GM19043 (cell line): ENCODE measurements at regions not wholly inside any gene's neighbourhood (a gene's known extent, or its start where the extent isn't known, plus 50 kb on each side); places are given as distances from the start of the nearest gene placed in this dataset.

Source experiments
- ATAC-seq: cut with Tn5 transposase; IDR thresholded peaks from one replicate; pipeline ENCODE4 v1.9.1; 2021; ENCODE audit warnings: low read depth; ENCODE audit not compliant: unreplicated experiment

GRCh38 chr10:61110188-61110844 lies 166.3 kb upstream of the RHOBTB1 start:
- no peak for ATAC-seq

- ATAC-seq: no peak
Observed at GRCh38 chr10:61108915-61109314, 164.9 kb upstream of the RHOBTB1 start.

- ATAC-seq: no peak
Observed at GRCh38 chr10:61100887-61101286, 156.9 kb upstream of the RHOBTB1 start.

DNA sequence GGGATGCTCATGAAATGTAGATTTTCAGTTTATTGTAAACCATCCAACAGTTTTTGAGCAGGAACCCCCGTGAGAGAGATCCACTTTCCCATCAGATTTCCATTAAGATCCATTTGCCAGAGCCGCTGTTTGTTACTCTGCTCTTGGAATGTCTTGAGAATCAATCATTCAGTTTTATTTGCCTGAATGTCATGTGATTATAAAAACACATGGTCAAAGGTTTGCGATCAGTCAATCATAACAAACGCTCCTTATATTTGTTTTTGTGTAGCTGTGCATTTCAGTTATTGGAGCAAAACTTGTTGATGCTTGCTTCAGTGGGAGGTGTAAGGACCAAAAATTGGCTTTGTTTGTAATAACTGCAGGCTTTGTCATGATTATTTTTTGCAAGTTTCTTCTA lies 155.8 kb upstream of the RHOBTB1 start:
- ATAC-seq: no peak

DNA sequence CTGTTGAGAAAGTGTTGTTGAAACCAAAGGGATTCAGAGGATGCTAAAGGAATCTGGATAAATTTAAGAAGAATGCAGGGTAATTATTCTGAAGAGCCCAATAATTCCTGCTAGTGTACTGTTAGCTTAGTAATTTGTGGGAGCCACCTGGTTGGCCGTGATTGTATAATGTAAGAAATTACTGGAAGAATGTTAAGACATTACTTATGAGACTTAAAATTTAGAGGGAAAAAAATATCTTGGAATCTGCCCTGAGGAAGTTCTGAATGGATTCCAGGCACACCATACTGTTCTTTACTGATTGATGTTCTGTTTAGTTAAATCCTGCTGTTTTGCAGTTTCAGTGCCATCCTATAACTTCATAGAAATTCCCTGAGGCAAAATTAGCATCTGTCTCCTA lies 155.0 kb upstream of the RHOBTB1 start:
- ATAC-seq: no peak

DNA sequence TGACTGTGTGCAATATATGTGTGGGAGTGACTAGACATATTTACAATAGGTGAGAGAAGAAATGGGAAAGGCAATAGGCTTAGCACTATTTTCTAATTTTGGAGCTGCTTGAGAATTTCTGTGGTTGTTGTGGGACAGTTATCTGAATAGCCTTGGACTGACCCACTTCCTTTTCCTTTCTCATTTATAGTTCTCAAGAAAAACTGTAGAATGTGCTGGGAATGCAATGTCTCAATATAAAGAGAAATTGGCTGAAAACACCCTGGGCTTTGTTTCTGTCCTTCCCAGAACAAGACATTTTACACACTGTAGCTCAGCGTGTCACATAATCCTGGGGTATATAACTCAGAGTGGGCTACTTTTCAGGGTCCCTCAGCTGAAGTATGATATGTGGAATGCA lies 153.0 kb upstream of the RHOBTB1 start:
- ATAC-seq: no peak

GRCh38 chr10:61096056-61096455 lies 152.1 kb upstream of the RHOBTB1 start:
- no peak for ATAC-seq

DNA sequence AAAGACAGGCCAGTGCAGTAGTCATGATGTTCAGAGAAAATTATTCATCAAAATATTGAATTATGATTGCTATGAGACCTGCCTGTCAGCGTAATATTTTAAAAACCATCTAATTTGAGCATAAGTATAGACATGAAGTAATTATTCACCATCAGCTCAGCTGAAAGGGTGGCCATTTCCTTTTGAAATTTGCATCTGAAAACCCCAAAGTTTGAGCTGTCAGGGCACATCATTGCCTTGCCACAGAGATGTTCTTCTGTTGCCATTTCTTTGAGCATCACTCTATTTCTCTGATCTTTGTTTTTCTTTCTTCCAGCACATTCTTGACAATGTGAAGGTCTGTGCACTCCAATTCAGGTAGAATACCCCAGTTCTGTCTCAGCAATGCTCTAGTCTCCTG lies 147.5 kb upstream of the RHOBTB1 start:
- no peak for ATAC-seq

GRCh38 chr10:61089251-61089650 lies 145.3 kb upstream of the RHOBTB1 start:
- ATAC-seq: no peak

DNA sequence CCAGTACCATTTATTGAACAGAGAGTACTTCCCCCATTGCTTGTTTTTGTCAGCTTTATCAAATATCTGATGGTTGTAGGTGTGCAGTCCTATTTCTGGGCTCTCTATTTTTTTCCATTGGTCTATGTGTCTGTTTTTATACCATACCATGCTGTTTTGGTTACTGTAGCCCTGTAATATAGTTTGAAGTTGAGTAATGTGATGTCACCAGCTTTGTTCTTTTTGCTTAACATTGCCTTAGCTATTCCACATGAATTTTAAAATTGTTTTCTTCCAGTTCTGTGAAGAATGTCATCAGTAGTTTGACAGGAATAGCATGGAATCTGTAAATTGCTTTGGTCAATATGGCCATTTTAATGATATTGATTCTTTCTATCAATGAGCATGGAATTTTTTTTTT lies 140.5 kb upstream of the RHOBTB1 start:
- ATAC-seq: no peak

GRCh38 chr10:61081301-61081700 lies 137.3 kb upstream of the RHOBTB1 start:
- ATAC-seq: no peak

- ATAC-seq: no peak
Observed at GRCh38 chr10:61078542-61079275, 134.7 kb upstream of the RHOBTB1 start.

GRCh38 chr10:61076572-61077114 lies 132.7 kb upstream of the RHOBTB1 start:
- no peak for ATAC-seq

GRCh38 chr10:61073391-61073790 lies 129.4 kb upstream of the RHOBTB1 start:
- no peak for ATAC-seq

GRCh38 chr10:61071580-61071979 lies 127.6 kb upstream of the RHOBTB1 start:
- ATAC-seq: no peak

DNA sequence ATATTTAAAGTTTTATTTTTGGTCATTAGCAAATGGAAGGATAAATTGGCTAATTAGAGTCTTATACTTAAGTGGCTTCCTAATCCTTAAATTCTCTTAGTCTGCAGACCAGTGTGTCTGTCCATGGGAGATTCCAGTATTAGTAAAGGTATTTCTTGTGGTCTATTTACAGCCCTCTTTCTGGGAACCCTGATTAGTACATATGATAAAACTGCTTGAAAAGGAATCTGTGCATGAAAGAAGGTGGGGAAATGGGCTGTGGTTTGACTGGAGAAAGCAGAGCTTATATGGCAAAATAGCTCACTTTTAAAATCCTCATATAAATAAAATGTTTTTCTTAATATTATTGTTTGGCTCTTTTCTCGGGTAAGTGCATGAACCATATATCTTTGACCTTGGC lies 124.5 kb upstream of the RHOBTB1 start:
- ATAC-seq: no peak

GRCh38 chr10:61067671-61068336 lies 123.8 kb upstream of the RHOBTB1 start:
- ATAC-seq: no peak

- ATAC-seq: no peak
Observed at GRCh38 chr10:61066661-61067344, 122.8 kb upstream of the RHOBTB1 start.

DNA sequence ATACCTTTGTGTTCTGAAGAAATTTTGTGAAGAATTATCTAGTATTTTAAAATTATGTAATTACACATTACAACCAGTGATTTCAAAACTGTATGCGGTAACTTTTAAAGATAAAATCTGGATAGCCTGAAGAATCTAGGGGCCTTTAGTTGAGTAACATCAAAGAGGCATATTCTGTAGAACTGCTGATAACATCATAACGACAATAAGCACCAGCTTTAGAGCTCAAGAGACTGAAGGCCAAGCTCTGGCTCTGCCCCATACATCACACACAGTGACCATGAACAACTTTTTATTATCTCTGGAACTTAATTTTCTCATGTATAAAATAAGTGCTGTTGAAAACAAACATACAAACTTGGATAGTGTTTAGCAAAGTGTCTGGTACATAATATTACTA lies 121.1 kb upstream of the RHOBTB1 start:
- no peak for ATAC-seq

- no peak for ATAC-seq
Observed at GRCh38 chr10:61064356-61064755, 120.4 kb upstream of the RHOBTB1 start.

- no peak for ATAC-seq
Observed at GRCh38 chr10:61063901-61064300, 119.9 kb upstream of the RHOBTB1 start.
